WTC11 (cell line): ENCODE measurements at regions not wholly inside any gene's neighbourhood (a gene's known extent, or its start where the extent isn't known, plus 50 kb on each side); places are given as distances from the start of the nearest gene placed in this dataset.

Experiments
- ATAC-seq: fragments of 200-7000 bp; cut with Tn5 transposase; 2 replicates; pipeline ENCODE4 v1.10.0; 2021; ENCODE audit warnings: mild to moderate bottlenecking, moderate library complexity
- CTCF ChIA-PET: fragments of 300-600 bp; sonication (Branson Sonifier 250); formaldehyde crosslinking; loops from one replicate; lab custom pipeline; 2021; ENCODE audit warnings: antibody characterized with exemption; lab: Charles Lee
- POLR2A ChIA-PET: fragments of 350-600 bp; sonication (Branson Sonifier 250); formaldehyde crosslinking; loops from one replicate; lab custom pipeline; 2021; ENCODE audit warnings: antibody characterized with exemption; lab: Charles Lee
- DNase-seq: peaks from one replicate; pipeline ENCODE4 v3.0.0; 2021; ENCODE audit warnings: low spot score
- H3K27ac Mint-ChIP-seq: 2 replicates; pipeline ENCODE4 v1.8.0; 2021; ENCODE audit warnings: mixed read lengths
- H3K27me3 Mint-ChIP-seq: 2 replicates; pipeline ENCODE4 v1.8.0; 2021; ENCODE audit warnings: low read depth, mild to moderate bottlenecking, moderate library complexity, mixed read lengths
- H3K36me3 Mint-ChIP-seq: 2 replicates; pipeline ENCODE4 v1.8.0; 2021; ENCODE audit warnings: mixed read lengths
- H3K4me1 Mint-ChIP-seq: 2 replicates; pipeline ENCODE4 v1.8.0; 2022; ENCODE audit warnings: mixed read lengths
- H3K4me3 Mint-ChIP-seq: 2 replicates; pipeline ENCODE4 v1.8.0; 2021; ENCODE audit warnings: mild to moderate bottlenecking, moderate library complexity, mixed read lengths
- H3K9me3 Mint-ChIP-seq: 2 replicates; pipeline ENCODE4 v1.8.0; 2021; ENCODE audit warnings: mixed read lengths
- ATF1 ChIP-seq: sonication (generic); formaldehyde crosslinking; IDR thresholded peaks from 2 replicates; pipeline ENCODE4 v1.8.1; 2023; ENCODE audit warnings: mild to moderate bottlenecking, moderate library complexity, missing genetic modification reagents
- ATF3 ChIP-seq: sonication (generic); formaldehyde crosslinking; conservative IDR thresholded peaks from 2 replicates; pipeline ENCODE4 v1.8.1; 2022; ENCODE audit warnings: mild to moderate bottlenecking, missing genetic modification reagents
- CREM ChIP-seq: sonication (generic); formaldehyde crosslinking; IDR thresholded peaks from 2 replicates; pipeline ENCODE4 v1.8.1; 2022; ENCODE audit warnings: mild to moderate bottlenecking, missing genetic modification reagents, moderate library complexity
- E2F4 ChIP-seq: sonication (generic); formaldehyde crosslinking; IDR thresholded peaks from 2 replicates; pipeline ENCODE4 v1.8.1; 2022; ENCODE audit warnings: low read depth, mild to moderate bottlenecking, moderate library complexity, missing genetic modification reagents, borderline replicate concordance
- ETV6 ChIP-seq: sonication (generic); formaldehyde crosslinking; IDR thresholded peaks from 2 replicates; pipeline ENCODE4 v1.8.1; 2022; ENCODE audit warnings: mild to moderate bottlenecking, missing genetic modification reagents
- FOXJ3 ChIP-seq: sonication (generic); formaldehyde crosslinking; IDR thresholded peaks from 2 replicates; pipeline ENCODE4 v1.9.0; 2021; ENCODE audit warnings: missing genetic modification reagents, mild to moderate bottlenecking, borderline replicate concordance
- HMGXB4 ChIP-seq: sonication (generic); formaldehyde crosslinking; IDR thresholded peaks from 2 replicates; pipeline ENCODE4 v1.8.1; 2023; ENCODE audit warnings: mild to moderate bottlenecking, moderate library complexity, missing genetic modification reagents
- IRF2 ChIP-seq: sonication (generic); formaldehyde crosslinking; IDR thresholded peaks from 2 replicates; pipeline ENCODE4 v1.8.0; 2022; ENCODE audit warnings: low read depth, missing genetic modification reagents, borderline replicate concordance
- KAT7 ChIP-seq: sonication (generic); formaldehyde crosslinking; IDR thresholded peaks from 2 replicates; pipeline ENCODE4 v1.8.1; 2023; ENCODE audit warnings: missing genetic modification reagents, mild to moderate bottlenecking, borderline replicate concordance
- NFATC4 ChIP-seq: fragments of 250-450 bp; sonication (Bioruptor Pico); IDR thresholded peaks from 2 replicates; pipeline ENCODE4 v1.9.0; 2021; ENCODE audit warnings: mild to moderate bottlenecking
- NFE2L1 ChIP-seq: sonication (generic); formaldehyde crosslinking; IDR thresholded peaks from 2 replicates; pipeline ENCODE4 v1.8.1; 2023; ENCODE audit warnings: missing genetic modification reagents
- NR1H2 ChIP-seq: sonication (generic); formaldehyde crosslinking; IDR thresholded peaks from 2 replicates; pipeline ENCODE4 v1.9.0; 2021; ENCODE audit warnings: mild to moderate bottlenecking, moderate library complexity, missing genetic modification reagents
- SMAD3 ChIP-seq: sonication (generic); formaldehyde crosslinking; IDR thresholded peaks from 2 replicates; pipeline ENCODE4 v1.8.0; 2022; ENCODE audit warnings: missing genetic modification reagents, mild to moderate bottlenecking, borderline replicate concordance
- SMAD4 ChIP-seq: sonication (generic); formaldehyde crosslinking; IDR thresholded peaks from 2 replicates; pipeline ENCODE4 v1.8.0; 2022; ENCODE audit warnings: mild to moderate bottlenecking, missing genetic modification reagents
- SP1 ChIP-seq: sonication (generic); formaldehyde crosslinking; conservative IDR thresholded peaks from 2 replicates; pipeline ENCODE4 v1.8.1; 2022; ENCODE audit warnings: missing genetic modification reagents
- TEAD4 ChIP-seq: sonication (generic); formaldehyde crosslinking; IDR thresholded peaks from 2 replicates; pipeline ENCODE4 v1.8.0; 2022; ENCODE audit warnings: mild to moderate bottlenecking, missing genetic modification reagents
- ZMAT4 ChIP-seq: fragments of 250-450 bp; sonication (Bioruptor Pico); IDR thresholded peaks from 2 replicates; pipeline ENCODE4 v1.9.0; 2021; ENCODE audit warnings: mild to moderate bottlenecking
- ZNF263 ChIP-seq: sonication (generic); formaldehyde crosslinking; IDR thresholded peaks from 2 replicates; pipeline ENCODE4 v1.8.1; 2022; ENCODE audit warnings: low read depth, mild to moderate bottlenecking, moderate library complexity, missing genetic modification reagents
- ZNF317 ChIP-seq: sonication (generic); formaldehyde crosslinking; IDR thresholded peaks from 2 replicates; pipeline ENCODE4 v1.8.1; 2023; ENCODE audit warnings: low read depth, mild to moderate bottlenecking, moderate library complexity, missing genetic modification reagents, borderline replicate concordance
- ZNF396 ChIP-seq: fragments of 250-450 bp; sonication (Bioruptor Pico); IDR thresholded peaks from 2 replicates; pipeline ENCODE4 v1.8.0; 2021; ENCODE audit warnings: mild to moderate bottlenecking, moderate library complexity, borderline replicate concordance
- ZNF532 ChIP-seq: fragments of 250-450 bp; sonication (Bioruptor Pico); IDR thresholded peaks from 2 replicates; pipeline ENCODE4 v1.9.0; 2021; ENCODE audit warnings: mild to moderate bottlenecking, borderline replicate concordance
- ZNF671 ChIP-seq: fragments of 250-450 bp; sonication (Bioruptor Pico); IDR thresholded peaks from 2 replicates; pipeline ENCODE4 v1.8.0; 2021; ENCODE audit warnings: mild to moderate bottlenecking
- TF ChIP-seq, protein P1 (sequence below): sonication (generic); formaldehyde crosslinking; IDR thresholded peaks from 2 replicates; pipeline ENCODE4 v1.8.0; 2022; ENCODE audit warnings: mild to moderate bottlenecking, missing genetic modification reagents
- TF ChIP-seq, protein P2 (sequence below): sonication (generic); formaldehyde crosslinking; IDR thresholded peaks from 2 replicates; pipeline ENCODE4 v1.8.0; 2022; ENCODE audit warnings: missing genetic modification reagents

DNA sequence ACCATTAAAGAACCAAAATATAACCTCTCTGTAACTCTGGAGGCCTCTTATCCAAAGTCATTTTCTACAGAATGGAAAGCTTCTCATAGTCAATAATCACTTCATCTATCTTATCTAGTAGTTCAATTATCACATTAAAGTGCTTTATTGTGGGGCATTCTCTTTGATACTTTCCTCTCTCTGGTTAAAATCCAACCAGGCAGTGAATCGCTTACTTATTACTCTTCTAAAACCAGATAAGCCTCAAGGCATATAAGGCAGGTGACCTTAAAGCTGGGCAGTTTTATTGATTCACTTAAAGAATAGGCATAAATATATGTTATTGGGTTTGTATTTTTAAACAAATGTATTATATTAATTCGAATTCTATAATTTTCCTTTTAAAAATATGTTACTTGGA lies 2162.1 kb upstream of the TENM3 start:
- ChIA-PET POLR2A (no interaction called here), CTCF (no interaction called here)
- Mint-ChIP-seq H3K27me3 (no peaks in the 10 kb centered on the region), H3K4me3 (no peak overlapping the region), H3K4me1 (peaks cover 25% of the 10 kb centered on the region), H3K36me3 (no peaks in the 10 kb centered on the region), H3K9me3 (no peaks in the 10 kb centered on the region), H3K27ac (no peak overlapping the region)
- no peak for DNase-seq
- no peak for ATAC-seq
- TF ChIP-seq E2F4: no peak
- TF ChIP-seq, protein P1, sequence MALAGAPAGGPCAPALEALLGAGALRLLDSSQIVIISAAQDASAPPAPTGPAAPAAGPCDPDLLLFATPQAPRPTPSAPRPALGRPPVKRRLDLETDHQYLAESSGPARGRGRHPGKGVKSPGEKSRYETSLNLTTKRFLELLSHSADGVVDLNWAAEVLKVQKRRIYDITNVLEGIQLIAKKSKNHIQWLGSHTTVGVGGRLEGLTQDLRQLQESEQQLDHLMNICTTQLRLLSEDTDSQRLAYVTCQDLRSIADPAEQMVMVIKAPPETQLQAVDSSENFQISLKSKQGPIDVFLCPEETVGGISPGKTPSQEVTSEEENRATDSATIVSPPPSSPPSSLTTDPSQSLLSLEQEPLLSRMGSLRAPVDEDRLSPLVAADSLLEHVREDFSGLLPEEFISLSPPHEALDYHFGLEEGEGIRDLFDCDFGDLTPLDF: no peak
- TF ChIP-seq HMGXB4: no peak
- TF ChIP-seq ZNF396 (CRISPR knock-in tag): no peak
- TF ChIP-seq NFATC4 (CRISPR knock-in tag): no peak
- TF ChIP-seq SP1 (CRISPR knock-in tag): no peak
- no peak for TF ChIP-seq ZMAT4 (CRISPR knock-in tag)
- TF ChIP-seq ZNF317 (CRISPR knock-in tag): no peak
- TF ChIP-seq SMAD3: no peak
- no peak for TF ChIP-seq SMAD4
- TF ChIP-seq TEAD4 (CRISPR knock-in tag): no peak
- TF ChIP-seq CREM: no peak

DNA sequence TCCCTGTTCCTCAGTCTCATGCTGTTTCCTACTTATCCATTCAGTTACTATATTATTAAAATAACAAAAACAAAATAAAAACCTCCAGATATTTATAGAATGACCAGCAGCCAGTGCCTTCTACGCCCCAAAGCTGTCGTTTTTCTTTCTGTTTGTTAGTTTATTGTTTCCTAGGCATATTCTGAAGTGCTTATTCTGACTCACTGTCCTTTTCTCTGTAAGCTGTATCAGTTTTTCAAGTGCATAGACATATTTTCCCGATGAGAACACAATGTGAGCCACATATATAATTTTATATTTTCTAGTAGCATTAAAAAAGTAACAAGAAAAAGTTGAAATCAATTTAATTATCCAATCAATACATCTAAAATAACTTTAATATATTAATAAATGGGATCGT lies 2158.6 kb upstream of the TENM3 start:
- Mint-ChIP-seq H3K4me3 (no peak overlapping the region), H3K27me3 (no peaks in the 10 kb centered on the region), H3K9me3 (no peaks in the 10 kb centered on the region), H3K27ac (no peak overlapping the region), H3K4me1 (peaks cover 6% of the 10 kb centered on the region), H3K36me3 (no peaks in the 10 kb centered on the region)
- TF ChIP-seq ATF1 (CRISPR knock-in tag): no peak
- no peak for TF ChIP-seq FOXJ3 (CRISPR knock-in tag)
- no peak for TF ChIP-seq ZNF263
- TF ChIP-seq KAT7: no peak
- TF ChIP-seq ZNF532 (CRISPR knock-in tag): no peak
- no peak for TF ChIP-seq IRF2 (CRISPR knock-in tag)
- TF ChIP-seq, protein P2, sequence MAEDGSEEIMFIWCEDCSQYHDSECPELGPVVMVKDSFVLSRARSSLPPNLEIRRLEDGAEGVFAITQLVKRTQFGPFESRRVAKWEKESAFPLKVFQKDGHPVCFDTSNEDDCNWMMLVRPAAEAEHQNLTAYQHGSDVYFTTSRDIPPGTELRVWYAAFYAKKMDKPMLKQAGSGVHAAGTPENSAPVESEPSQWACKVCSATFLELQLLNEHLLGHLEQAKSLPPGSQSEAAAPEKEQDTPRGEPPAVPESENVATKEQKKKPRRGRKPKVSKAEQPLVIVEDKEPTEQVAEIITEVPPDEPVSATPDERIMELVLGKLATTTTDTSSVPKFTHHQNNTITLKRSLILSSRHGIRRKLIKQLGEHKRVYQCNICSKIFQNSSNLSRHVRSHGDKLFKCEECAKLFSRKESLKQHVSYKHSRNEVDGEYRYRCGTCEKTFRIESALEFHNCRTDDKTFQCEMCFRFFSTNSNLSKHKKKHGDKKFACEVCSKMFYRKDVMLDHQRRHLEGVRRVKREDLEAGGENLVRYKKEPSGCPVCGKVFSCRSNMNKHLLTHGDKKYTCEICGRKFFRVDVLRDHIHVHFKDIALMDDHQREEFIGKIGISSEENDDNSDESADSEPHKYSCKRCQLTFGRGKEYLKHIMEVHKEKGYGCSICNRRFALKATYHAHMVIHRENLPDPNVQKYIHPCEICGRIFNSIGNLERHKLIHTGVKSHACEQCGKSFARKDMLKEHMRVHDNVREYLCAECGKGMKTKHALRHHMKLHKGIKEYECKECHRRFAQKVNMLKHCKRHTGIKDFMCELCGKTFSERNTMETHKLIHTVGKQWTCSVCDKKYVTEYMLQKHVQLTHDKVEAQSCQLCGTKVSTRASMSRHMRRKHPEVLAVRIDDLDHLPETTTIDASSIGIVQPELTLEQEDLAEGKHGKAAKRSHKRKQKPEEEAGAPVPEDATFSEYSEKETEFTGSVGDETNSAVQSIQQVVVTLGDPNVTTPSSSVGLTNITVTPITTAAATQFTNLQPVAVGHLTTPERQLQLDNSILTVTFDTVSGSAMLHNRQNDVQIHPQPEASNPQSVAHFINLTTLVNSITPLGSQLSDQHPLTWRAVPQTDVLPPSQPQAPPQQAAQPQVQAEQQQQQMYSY (CRISPR knock-in tag): no peak
- no peak for TF ChIP-seq ATF3 (CRISPR knock-in tag)
- no peak for TF ChIP-seq ZNF671 (CRISPR knock-in tag)
- TF ChIP-seq ETV6: no peak
- TF ChIP-seq NFE2L1: no peak
- TF ChIP-seq NR1H2 (CRISPR knock-in tag): no peak
- POLR2A ChIA-PET: no interaction called here
- CTCF ChIA-PET: no interaction called here
- no peak for ATAC-seq
- no peak for DNase-seq
